ENCODE measurements at regions not wholly inside any gene's neighbourhood (a gene's known extent, or its start where the extent isn't known, plus 50 kb on each side); places are given as distances from the start of the nearest gene placed in this dataset.

- TF ChIP-seq CTCF (IDR thresholded peaks at IDR 0.05): no peak
- TF ChIP-seq POLR2AphosphoS5 (IDR thresholded peaks at IDR 0.05): no peak
- TF ChIP-seq POLR2A (IDR thresholded peaks at IDR 0.05): no peak
- no peak for TF ChIP-seq EP300 (IDR thresholded peaks at IDR 0.05)
Measured at GRCh38 chr18:77654302-77654701, 404.7 kb downstream of the GALR1 start.

All from sigmoid colon (tissue), 4 donors.